ENCODE measurements at regions not wholly inside any gene's neighbourhood (a gene's known extent, or its start where the extent isn't known, plus 50 kb on each side); places are given as distances from the start of the nearest gene placed in this dataset.
A peak's percentile ranks its signal among the peaks of the same experiment; 100 is the strongest.

DNA sequence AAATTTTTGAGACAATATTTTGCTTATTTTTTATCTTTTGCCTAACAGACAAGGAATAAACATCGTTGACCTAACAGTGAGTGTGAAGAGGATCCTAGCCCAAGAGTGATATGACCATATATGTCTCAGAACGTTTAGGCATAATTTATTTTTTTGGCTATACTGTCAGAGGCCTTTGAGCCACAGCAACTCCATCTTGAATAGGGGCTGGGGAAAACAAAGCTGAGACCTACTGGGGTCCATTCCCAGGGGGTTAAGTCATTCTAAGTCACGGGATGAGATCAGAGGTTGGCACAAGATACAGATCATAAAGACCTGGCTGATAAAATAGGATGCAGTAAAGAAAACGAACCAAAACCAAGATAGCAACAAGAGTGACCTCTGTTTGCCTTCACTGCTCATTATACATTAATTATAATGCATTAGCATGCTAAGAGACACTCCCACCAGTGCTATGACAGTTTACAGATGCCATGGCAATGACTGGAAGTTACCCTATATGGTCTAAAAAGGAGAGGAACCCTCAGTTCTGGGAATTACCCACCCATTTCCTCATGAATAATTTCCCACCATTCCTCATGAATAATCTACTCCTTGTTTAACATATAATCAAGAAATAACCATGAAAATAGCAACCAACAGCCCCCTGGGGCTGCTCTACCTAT, 510.9 kb upstream of the PCDH9 start:
- H3K9me3 Mint-ChIP-seq: no peaks in the 10 kb centered on the region
- H3K27me3 Mint-ChIP-seq (ENCODE audit: low read depth, poor library complexity): no peaks in the 10 kb centered on the region
- no peak for TF ChIP-seq CTCF (IDR thresholded peaks at IDR 0.05)
- no peaks in the 10 kb centered on the region for H3K36me3 Mint-ChIP-seq (ENCODE audit: low read depth)
- no peak for DNase-seq
- peaks cover 24% of the 10 kb centered on the region for H3K4me1 Mint-ChIP-seq
- no peak overlapping the region for H3K4me3 Mint-ChIP-seq
- H3K27ac Mint-ChIP-seq: no peak overlapping the region

- no peak overlapping the region for H3K4me3 Mint-ChIP-seq
- no peak overlapping the region for H3K27ac Mint-ChIP-seq
- no peaks in the 10 kb centered on the region for H3K36me3 Mint-ChIP-seq (ENCODE audit: low read depth)
- peaks cover 16% of the 10 kb centered on the region for H3K4me1 Mint-ChIP-seq
- TF ChIP-seq CTCF (IDR thresholded peaks at IDR 0.05): peak; percentile 43
- no peaks in the 10 kb centered on the region for H3K9me3 Mint-ChIP-seq
- peak; percentile 15 for DNase-seq
- no peaks in the 10 kb centered on the region for H3K27me3 Mint-ChIP-seq (ENCODE audit: low read depth, poor library complexity)
Observed at GRCh38 chr13:67736646-67737420, 506.7 kb upstream of the PCDH9 start.

DNA sequence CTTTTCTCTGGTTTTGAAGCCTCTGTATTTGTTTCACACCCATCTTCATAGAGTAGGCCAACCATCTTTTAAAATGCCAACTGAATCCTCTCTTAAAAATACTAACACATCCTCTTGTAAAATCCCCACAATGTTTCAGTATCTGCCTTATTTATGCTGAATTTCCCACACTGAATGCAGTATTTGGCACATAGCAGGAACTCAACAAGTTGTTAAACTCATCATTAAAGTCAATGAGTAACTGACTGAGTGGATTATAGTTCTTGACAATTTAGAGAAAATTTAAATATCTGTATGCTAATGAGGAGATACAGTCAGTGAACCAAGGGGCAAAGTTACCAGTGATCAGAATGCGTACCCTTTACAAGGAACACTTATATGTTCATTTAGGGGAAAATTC, 505.5 kb upstream of the PCDH9 start:
- H3K36me3 Mint-ChIP-seq (ENCODE audit: low read depth): no peaks in the 10 kb centered on the region
- no peaks in the 10 kb centered on the region for H3K9me3 Mint-ChIP-seq
- H3K4me1 Mint-ChIP-seq: peaks cover 7% of the 10 kb centered on the region
- no peaks in the 10 kb centered on the region for H3K27me3 Mint-ChIP-seq (ENCODE audit: low read depth, poor library complexity)
- no peak for TF ChIP-seq CTCF (IDR thresholded peaks at IDR 0.05)
- no peak overlapping the region for H3K4me3 Mint-ChIP-seq
- DNase-seq: no peak
- no peak overlapping the region for H3K27ac Mint-ChIP-seq

DNA sequence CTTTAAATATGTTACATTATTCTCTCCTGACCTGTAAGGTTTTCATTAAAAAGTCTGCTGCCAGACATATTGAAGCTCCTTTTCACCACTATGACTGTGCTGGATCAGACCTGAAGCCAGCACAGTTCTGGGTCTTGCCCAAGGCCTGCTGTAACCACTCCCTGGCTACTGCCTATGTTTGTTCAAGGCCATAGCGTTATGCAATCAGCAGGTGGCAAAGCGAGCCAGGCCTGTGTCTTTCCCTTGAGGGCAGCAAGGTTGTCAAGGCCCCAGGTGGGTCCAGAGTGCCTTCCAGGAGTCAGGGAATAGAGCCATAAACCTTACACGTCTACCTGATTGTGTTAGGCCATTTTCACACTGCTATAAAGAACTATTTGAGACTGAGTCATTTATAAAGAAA, 496.8 kb upstream of the PCDH9 start:
- no peaks in the 10 kb centered on the region for H3K36me3 Mint-ChIP-seq (ENCODE audit: low read depth)
- H3K4me1 Mint-ChIP-seq: no peaks in the 10 kb centered on the region
- H3K9me3 Mint-ChIP-seq: peaks cover 35% of the 10 kb centered on the region
- H3K27ac Mint-ChIP-seq: no peak overlapping the region
- DNase-seq: no peak
- no peak for TF ChIP-seq CTCF (IDR thresholded peaks at IDR 0.05)
- no peak overlapping the region for H3K4me3 Mint-ChIP-seq
- H3K27me3 Mint-ChIP-seq (ENCODE audit: low read depth, poor library complexity): no peaks in the 10 kb centered on the region

DNA sequence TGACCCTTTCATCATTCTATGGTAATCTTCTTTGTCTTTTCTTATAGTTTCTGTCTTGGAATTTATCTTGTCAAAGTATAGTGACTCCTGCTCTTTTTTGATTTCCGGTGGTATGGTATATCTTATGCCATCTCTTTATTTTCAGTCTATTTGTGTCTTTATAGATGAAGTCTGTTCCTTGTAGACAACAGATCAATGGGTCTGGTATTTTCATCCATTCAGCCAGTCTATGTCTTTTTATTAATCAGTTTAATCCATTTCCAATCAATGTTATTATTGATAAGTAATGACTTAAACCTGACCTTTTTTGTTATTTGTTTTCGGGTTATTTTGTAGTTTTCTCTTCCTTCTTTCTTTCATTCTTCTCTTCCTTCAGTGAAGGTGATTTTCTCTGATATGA, 495.9 kb upstream of the PCDH9 start:
- Mint-ChIP-seq H3K27ac (no peak overlapping the region), H3K4me3 (no peak overlapping the region), H3K36me3 (ENCODE audit: low read depth) (no peaks in the 10 kb centered on the region), H3K27me3 (ENCODE audit: low read depth, poor library complexity) (no peaks in the 10 kb centered on the region), H3K4me1 (no peaks in the 10 kb centered on the region), H3K9me3 (peaks cover 35% of the 10 kb centered on the region)
- DNase-seq: no peak
- TF ChIP-seq CTCF (IDR thresholded peaks at IDR 0.05): no peak

- Mint-ChIP-seq H3K4me3 (no peak overlapping the region), H3K36me3 (ENCODE audit: low read depth) (no peaks in the 10 kb centered on the region), H3K9me3 (no peaks in the 10 kb centered on the region), H3K27ac (no peak overlapping the region), H3K27me3 (ENCODE audit: low read depth, poor library complexity) (no peaks in the 10 kb centered on the region), H3K4me1 (no peaks in the 10 kb centered on the region)
- DNase-seq: no peak
- TF ChIP-seq CTCF (IDR thresholded peaks at IDR 0.05): no peak
Observed at GRCh38 chr13:67713571-67713970, 483.4 kb upstream of the PCDH9 start.

Measured in nephron progenitor cell (in vitro differentiated cells).